A549 (cell line): ENCODE measurements at regions not wholly inside any gene's neighbourhood (a gene's known extent, or its start where the extent isn't known, plus 50 kb on each side); places are given as distances from the start of the nearest gene placed in this dataset.

Experiments used
- BHLHE40 ChIP-seq: IDR thresholded peaks from 2 replicates; pipeline ENCODE4 v1.6.1; 2012; ENCODE audit warnings: low read depth, low read length, inconsistent platforms
- CBX2 ChIP-seq: fragments of 200-600 bp; sonication (generic); IDR thresholded peaks from 2 replicates; pipeline ENCODE4 v1.6.1; 2016; ENCODE audit warnings: low read depth, mild to moderate bottlenecking, borderline replicate concordance
- CEBPB ChIP-seq, 2 experiments: fragments of >200 bp in 1 of 2; sonication (Bioruptor Twin) in 1 of 2; formaldehyde crosslinking in 1 of 2; IDR thresholded peaks; 2 replicates each; pipeline ENCODE4 v1.6.1; 2012 to 2016
- CTCF ChIP-seq: fragments of >200 bp; sonication (Bioruptor Twin); formaldehyde crosslinking; IDR thresholded peaks from 3 replicates; pipeline ENCODE4 v1.5.1; 2016
- MAFK ChIP-seq: fragments of 450-650 bp; IDR thresholded peaks from 2 replicates; pipeline ENCODE4 v1.6.1; 2014; ENCODE audit not compliant: partially characterized antibody
- PHF8 ChIP-seq: fragments of 200-600 bp; sonication (generic); IDR thresholded peaks from 2 replicates; pipeline ENCODE4 v1.6.1; 2016; ENCODE audit warnings: low read depth, mild to moderate bottlenecking, antibody characterized with exemption, moderate library complexity, borderline replicate concordance
- POLR2A ChIP-seq: IDR thresholded peaks from 2 replicates; pipeline ENCODE4 v1.6.1; 2012; ENCODE audit warnings: mild to moderate bottlenecking, low read length
- RAD21 ChIP-seq, 2 experiments: fragments of >200 bp in 1 of 2; sonication (Bioruptor Twin) in 1 of 2; formaldehyde crosslinking in 1 of 2; IDR thresholded peaks in 1 of 2; conservative IDR thresholded peaks in 1 of 2; 2 replicates in 1 of 2; 3 replicates in 1 of 2; pipeline ENCODE4 v1.6.1; 2012 to 2018; ENCODE audit warnings: inconsistent platforms in 1 of 2
- RNF2 ChIP-seq: fragments of 200-600 bp; sonication (generic); IDR thresholded peaks from 2 replicates; pipeline ENCODE4 v1.6.1; 2016; ENCODE audit warnings: low read depth, mild to moderate bottlenecking, antibody characterized with exemption, moderate library complexity, borderline replicate concordance
- SREBF2 ChIP-seq: fragments of 450-650 bp; IDR thresholded peaks from 2 replicates; pipeline ENCODE4 v1.6.1; 2014; ENCODE audit warnings: mild to moderate bottlenecking, moderate library complexity
- USF2 ChIP-seq: fragments of 450-650 bp; IDR thresholded peaks from 2 replicates; pipeline ENCODE4 v1.6.1; 2014; ENCODE audit warnings: antibody characterized with exemption
- ZC3H11A ChIP-seq: fragments of 450-650 bp; IDR thresholded peaks from 2 replicates; pipeline ENCODE4 v1.6.1; 2014; ENCODE audit warnings: antibody characterized with exemption, mild to moderate bottlenecking
- ZFP36 ChIP-seq: fragments of 450-650 bp; IDR thresholded peaks from 2 replicates; pipeline ENCODE4 v1.6.1; 2014; ENCODE audit warnings: borderline replicate concordance; ENCODE audit not compliant: partially characterized antibody
- TF ChIP-seq, protein P1 (sequence below): IDR thresholded peaks from 2 replicates; pipeline ENCODE4 v1.6.1; 2012

- TF ChIP-seq CTCF: no peak
- no peak for TF ChIP-seq POLR2A
- no peak for TF ChIP-seq RAD21 (conservative IDR thresholded peaks at IDR 0.05 in 1 of 2, IDR thresholded peaks at IDR 0.05 in 1 of 2)
- no peak for TF ChIP-seq BHLHE40
- no peak for TF ChIP-seq ZFP36
- TF ChIP-seq, protein P1, sequence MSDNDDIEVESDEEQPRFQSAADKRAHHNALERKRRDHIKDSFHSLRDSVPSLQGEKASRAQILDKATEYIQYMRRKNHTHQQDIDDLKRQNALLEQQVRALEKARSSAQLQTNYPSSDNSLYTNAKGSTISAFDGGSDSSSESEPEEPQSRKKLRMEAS: no peak
- no peak for TF ChIP-seq ZC3H11A
- no peak for TF ChIP-seq CBX2
- TF ChIP-seq SREBF2: no peak
- TF ChIP-seq USF2: no peak
- TF ChIP-seq RNF2: no peak
- no peak for TF ChIP-seq MAFK
- no peak for TF ChIP-seq CEBPB (IDR thresholded peaks at IDR 0.05)
- TF ChIP-seq PHF8: no peak
Observed at GRCh38 chr16:72425571-72426341, 253.8 kb upstream of the PMFBP1 start.
